ENCODE measurements at regions not wholly inside any gene's neighbourhood (a gene's known extent, or its start where the extent isn't known, plus 50 kb on each side); places are given as distances from the start of the nearest gene placed in this dataset.

DNA sequence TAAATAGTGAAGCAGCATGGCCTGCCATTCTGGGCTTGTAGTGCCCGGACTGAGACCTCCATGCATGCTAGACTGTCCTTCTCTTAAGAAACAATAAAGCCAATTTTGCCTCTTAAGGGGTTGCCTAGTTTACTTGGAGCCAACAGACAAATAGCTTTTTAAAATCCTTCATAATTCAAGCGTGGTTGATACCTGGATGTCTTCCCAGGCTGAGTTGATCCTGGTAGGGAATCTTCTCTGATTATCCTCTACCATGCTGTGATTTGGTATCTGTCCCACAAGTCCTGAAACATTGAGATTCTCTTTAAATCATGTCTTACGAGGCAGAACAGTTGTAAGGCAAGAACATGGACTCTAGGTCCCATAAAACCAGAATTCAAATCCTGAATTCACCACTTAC, 359.6 kb upstream of the CCL2 start (continued):
- TF ChIP-seq NFIC (IDR thresholded peaks at IDR 0.05; ENCODE audit: low read length) (no peak), MEIS2 (CRISPR knock-in tag; IDR thresholded peaks at IDR 0.05) (no peak)
- TF ChIP-seq, protein P1, sequence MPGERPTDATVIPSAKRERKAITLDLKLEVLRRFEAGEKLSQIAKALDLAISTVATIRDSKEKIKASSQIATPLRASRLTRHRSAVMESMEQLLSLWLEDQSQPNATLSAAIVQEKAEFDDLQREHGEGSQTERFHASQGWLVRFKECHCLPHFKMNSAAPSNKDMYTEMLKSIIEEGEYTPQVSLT (CRISPR knock-in tag; IDR thresholded peaks at IDR 0.05; ENCODE audit: borderline replicate concordance, low read depth) = no peak
- TF ChIP-seq, protein P2, sequence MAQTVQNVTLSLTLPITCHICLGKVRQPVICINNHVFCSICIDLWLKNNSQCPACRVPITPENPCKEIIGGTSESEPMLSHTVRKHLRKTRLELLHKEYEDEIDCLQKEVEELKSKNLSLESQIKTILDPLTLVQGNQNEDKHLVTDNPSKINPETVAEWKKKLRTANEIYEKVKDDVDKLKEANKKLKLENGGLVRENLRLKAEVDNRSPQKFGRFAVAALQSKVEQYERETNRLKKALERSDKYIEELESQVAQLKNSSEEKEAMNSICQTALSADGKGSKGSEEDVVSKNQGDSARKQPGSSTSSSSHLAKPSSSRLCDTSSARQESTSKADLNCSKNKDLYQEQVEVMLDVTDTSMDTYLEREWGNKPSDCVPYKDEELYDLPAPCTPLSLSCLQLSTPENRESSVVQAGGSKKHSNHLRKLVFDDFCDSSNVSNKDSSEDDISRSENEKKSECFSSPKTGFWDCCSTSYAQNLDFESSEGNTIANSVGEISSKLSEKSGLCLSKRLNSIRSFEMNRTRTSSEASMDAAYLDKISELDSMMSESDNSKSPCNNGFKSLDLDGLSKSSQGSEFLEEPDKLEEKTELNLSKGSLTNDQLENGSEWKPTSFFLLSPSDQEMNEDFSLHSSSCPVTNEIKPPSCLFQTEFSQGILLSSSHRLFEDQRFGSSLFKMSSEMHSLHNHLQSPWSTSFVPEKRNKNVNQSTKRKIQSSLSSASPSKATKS (CRISPR knock-in tag; IDR thresholded peaks at IDR 0.05) = no peak

DNA sequence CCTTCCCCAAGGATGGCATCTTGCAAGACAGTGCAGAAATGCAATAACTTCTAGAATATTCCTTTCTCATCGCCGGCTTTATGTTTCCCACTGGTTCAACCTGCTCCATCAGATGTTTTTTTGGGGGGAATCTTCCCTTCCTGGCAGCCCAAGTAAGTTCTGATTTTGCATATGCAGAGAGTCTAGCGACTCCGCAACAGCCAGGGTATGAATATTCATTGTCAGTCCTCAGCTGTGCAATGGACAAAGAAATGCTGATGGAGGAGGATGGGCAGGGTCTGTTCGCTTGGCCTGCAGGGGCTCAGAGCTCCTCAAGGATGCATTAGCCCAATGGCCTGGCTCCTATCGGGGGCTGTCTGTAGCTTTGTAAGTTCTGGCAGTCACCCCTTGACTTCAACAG, 358.8 kb upstream of the CCL2 start:
- intact Hi-C loops (cut with micrococcal nuclease; ENCODE audit: unreplicated experiment) = no loop called here
- FAIRE-seq = no peak
- no TSS peak for BruUV-seq (replicated peaks)
- H3K27ac ChIP-seq (ENCODE audit: extremely low read length, insufficient read depth, low read length) = no peak overlapping the region
- POLR2A ChIA-PET = no interaction called here
- 15% methylated on average over 6 of the region's 6 CpGs for WGBS (ENCODE audit: low lambda C conversion rate)
- H3K4me2 ChIP-seq (ENCODE audit: low read depth, low read length) = no peak overlapping the region
- ATAC-seq = no peak
- H3K9me3 ChIP-seq (ENCODE audit: low read length) = no peaks in the 10 kb centered on the region
- no peak overlapping the region for H2AFZ ChIP-seq (ENCODE audit: low read length)
- H3K27me3 ChIP-seq (ENCODE audit: control insufficient read depth in 1 of 2, insufficient read depth in 2 of 2, low read length in 2 of 2) = no peaks in the 10 kb centered on the region
- CTCF ChIA-PET (ENCODE audit: low intra/inter-chr PET ratio, low total read pairs) = no interaction called here
- H4K20me1 ChIP-seq (ENCODE audit: insufficient read depth, low read length) = no peaks in the 10 kb centered on the region
- no peak overlapping the region for H3K9ac ChIP-seq (ENCODE audit: insufficient read depth, low read depth, low read length)
- H3K79me2 ChIP-seq (ENCODE audit: insufficient read depth, low read length) = no peaks in the 10 kb centered on the region
- H3K4me1 ChIP-seq (ENCODE audit: insufficient read depth, low read length) = no peaks in the 10 kb centered on the region
- TF ChIP-seq, protein P3, sequence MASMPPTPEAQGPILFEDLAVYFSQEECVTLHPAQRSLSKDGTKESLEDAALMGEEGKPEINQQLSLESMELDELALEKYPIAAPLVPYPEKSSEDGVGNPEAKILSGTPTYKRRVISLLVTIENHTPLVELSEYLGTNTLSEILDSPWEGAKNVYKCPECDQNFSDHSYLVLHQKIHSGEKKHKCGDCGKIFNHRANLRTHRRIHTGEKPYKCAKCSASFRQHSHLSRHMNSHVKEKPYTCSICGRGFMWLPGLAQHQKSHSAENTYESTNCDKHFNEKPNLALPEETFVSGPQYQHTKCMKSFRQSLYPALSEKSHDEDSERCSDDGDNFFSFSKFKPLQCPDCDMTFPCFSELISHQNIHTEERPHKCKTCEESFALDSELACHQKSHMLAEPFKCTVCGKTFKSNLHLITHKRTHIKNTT (CRISPR knock-in tag; IDR thresholded peaks at IDR 0.05) = no peak
- DNase-seq (ENCODE audit: low spot score) = no peak
- H3K4me3 ChIP-seq (replicated peaks in 1 of 3; ENCODE audit: insufficient read depth in 1 of 3, low read depth in 2 of 3, low read length in 3 of 3) = no peak overlapping the region
- H3K36me3 ChIP-seq (replicated peaks in 1 of 2; ENCODE audit: control insufficient read depth in 1 of 2, insufficient read depth in 2 of 2, low read length in 2 of 2) = no peaks in the 10 kb centered on the region
- in situ Hi-C loops (cut with HindIII; ENCODE audit: extremely low pct_ligation_motif_present, low pct_unique_long_range_greater_than_20kb) = no loop called here

Measured in HepG2 (cell line).